ENCODE measurements at regions not wholly inside any gene's neighbourhood (a gene's known extent, or its start where the extent isn't known, plus 50 kb on each side); places are given as distances from the start of the nearest gene placed in this dataset.
"Not testable (repeated sequence)": the region's sequence is repeated elsewhere in the genome, so short reads cannot be mapped to it uniquely, and the experiment has no call there.

DNA sequence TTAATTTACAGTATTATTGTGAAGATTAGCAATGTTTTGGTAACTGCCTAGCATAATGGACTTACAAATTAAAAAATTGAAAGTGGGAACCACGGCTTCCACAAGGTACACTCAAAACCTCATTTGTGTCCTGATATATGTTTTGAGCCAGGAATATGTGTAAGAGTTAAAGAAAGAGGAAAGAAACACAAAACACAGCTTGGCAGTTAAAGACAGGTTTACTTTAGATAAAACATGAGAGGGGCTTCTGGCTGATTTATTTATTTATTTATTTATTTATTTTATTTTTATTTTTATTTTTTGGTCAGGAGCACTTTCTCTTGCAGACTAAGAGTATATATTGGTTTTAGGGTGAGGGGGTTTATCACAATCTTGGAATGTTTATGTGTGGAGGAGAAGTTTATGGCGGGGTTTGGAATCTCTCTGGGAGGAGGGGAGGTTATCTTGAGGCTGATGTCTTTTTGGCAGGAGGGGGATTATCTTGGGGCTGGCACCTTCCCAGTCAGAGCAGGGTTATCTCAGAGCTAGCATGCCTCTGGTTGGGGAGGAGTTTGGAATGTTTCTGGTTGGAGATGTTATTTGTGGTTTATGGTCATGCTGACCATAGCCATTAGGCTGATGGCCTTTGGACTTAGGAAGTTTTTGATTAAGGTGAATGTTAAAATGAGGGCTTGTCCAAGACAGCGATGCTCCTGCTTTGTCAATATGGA, 436.7 kb downstream of the DAD1 start:
- no peak for DNase-seq (ENCODE audit: low read depth)

DNA sequence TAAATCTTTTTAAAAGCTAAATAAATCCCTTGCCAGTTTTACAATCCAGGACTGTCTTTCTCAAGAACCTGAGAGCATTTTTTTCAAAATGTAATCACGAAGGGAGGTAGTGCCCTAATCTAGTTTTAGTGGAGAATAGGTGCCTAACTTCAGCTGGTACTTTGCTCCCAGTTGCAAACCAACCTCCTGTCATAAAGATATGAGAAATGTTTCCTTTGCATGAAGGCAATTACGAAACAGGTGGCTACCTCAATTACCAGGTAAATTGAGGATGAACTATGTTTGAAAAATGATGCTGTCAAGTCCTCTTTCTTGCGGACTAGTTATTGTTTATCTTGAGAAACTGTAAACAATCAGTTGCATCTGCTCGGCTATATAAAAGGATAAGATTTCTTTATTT, 437.9 kb downstream of the DAD1 start:
- no peak for DNase-seq (ENCODE audit: low read depth)

DNA sequence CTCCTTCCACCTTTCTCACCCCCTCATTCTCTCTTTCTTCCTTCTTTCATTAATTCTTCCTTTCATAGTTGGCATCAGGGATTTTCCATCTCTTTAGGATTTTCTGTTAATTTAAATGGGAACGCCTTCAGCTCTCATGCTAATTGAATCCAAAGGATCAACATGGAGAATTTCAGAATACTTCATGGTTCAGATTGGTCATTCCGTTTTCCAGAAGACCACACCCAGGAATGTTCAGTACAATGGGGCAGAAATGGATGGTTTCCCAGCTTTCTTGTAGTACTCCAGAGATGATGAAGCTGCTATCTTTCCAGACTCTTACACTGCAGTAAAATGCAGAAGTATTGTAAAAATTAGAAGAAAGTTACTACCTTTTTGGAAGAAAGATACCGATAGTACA, 440.0 kb downstream of the DAD1 start:
- no peak for DNase-seq (ENCODE audit: low read depth)

DNA sequence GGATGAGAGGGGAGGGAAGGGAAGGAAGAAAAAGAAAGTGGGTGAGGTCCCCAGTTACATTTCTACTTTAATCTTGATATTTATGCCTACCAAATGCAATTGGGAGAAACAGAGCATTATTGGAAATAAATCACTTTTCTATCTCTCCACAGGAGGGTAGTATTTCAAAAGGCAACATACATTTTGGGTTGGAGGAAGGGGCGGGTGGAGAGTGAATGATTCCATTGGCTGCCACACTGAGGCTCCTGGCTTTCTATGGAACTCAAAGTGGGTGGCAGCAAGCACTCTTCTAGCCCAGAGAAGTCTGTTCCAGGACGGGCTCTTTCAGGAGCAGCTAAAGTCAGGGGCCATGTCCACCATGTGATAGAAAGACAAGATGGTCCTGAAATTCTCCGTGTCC, 441.3 kb downstream of the DAD1 start:
- DNase-seq (ENCODE audit: low read depth): no peak

DNA sequence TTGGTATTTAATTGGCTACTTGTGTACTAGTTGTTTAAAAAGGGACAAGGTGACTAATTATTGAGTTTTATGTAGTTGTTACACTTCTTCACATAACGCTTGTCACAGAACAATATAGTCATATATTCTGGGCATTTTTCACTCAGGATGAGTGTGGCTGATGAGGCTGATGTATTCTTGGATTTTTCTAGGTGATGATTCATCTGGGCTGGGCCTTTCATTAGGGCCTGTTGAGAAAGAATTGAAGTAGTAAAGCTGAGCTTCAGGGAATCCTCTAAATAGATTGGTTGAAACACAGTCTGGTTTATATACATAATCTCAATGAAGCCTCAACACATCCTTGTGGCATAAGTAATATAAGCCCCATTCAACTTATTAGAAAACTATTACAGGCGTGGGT, 445.7 kb downstream of the DAD1 start:
- DNase-seq (ENCODE audit: low read depth): no peak

DNA sequence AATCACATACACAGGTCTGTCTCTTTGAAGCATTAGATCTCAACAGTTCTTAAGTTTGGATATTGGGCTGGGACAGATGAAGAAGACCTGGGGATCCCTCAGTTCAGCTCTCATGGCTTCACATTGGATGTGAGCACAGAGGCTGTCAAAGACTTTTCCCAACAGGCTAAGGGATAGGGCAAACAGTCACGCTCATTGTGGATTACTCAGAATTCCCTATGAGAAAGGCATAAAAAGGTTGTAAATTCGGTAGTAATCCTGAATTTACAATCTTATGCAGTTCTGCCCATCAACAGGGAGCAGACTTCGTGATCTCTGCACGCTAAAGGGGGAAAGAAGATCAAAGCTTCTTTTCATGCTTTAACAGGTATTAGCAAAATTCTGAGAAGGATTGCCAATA, 448.4 kb downstream of the DAD1 start:
- no peak for DNase-seq (ENCODE audit: low read depth)

DNA sequence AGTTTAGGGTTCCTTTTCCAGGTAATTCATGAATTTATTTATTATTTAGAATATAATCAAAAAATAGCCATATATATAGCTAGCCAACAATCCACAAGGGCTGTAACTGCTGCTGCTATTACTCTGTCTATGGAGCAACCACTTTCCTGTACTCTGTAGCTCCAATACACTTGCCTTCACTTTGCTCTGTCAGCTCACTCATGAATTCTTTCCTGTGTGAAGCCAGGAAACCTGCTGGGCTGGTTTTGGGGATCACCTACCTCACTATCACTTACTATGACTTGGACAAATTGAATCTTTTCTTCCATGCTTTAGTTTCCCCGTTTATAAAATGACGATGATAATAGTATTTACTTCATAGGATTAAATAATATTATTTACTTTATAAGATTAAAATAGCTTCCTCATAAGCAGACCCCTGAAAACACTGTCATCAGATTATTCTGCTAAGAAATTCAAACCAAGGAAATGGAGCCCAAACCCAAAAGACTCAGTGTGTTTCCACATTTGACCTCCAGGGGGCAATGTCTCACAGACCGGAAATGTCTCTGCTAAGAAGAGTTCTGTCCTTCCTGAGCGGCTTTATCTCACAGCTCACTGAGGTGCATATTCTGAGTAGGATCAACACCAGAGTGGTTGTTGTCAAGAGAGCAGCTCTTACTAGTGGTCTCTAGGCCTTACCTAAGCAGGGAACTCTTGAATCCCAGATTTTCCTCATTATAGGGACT, 457.1 kb downstream of the DAD1 start:
- DNase-seq (ENCODE audit: low read depth): peak; percentile 8

DNA sequence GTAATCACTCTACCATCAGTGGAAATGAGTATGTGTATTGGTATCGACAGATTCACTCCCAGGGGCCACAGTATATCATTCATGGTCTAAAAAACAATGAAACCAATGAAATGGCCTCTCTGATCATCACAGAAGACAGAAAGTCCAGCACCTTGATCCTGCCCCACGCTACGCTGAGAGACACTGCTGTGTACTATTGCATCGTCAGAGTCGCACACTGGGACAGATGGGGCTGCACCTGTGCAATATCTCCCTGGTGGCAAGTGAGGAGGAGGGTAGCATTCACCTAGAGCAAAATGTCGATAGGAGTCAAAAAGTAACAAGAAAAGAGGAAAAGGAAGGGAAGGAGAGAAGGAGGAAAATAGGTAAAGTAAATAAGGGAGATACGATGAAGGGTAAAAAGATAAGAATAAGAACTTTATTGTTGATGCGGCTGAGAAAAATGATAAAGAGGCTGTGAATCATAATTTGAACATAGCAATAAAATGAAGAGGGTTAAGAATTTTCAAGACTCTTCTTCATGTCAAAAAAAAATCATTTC, 450.5 kb upstream of the OR4E1 start:
- no peak for DNase-seq (ENCODE audit: low read depth)

DNA sequence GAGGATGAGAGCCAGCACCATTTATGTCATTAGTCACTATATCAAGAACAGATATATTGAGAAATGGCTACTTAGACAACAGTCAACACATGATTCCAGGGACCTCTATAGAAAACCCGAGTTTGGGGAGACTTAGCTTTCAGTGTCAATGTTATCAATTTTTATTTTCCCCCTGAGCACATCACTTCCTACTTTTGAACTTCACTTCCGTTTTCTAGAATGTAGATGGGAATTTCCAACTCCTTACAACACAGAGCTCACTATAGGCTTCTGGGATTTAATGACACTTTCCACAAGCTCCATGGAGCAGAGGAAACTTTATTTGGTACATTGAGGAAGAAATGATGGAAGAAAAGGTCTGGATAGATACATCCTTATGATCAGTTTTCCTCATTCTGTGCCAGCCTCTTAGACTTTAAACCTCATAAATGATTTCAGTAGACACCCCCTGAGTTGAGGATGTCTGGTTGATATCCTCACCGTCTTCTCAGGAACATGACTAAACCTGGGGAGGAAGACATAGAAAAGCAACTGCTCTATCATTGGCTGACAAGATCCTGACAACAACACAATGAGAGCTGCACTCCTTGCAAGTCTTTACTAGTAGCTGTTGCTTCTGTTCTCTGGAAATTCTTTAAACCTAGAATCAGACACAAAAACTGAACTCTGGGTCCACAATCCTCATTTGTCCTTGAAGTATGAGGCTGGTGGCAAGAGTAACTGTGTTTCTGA, 449.4 kb upstream of the OR4E1 start:
- DNase-seq (ENCODE audit: low read depth): no peak

DNA sequence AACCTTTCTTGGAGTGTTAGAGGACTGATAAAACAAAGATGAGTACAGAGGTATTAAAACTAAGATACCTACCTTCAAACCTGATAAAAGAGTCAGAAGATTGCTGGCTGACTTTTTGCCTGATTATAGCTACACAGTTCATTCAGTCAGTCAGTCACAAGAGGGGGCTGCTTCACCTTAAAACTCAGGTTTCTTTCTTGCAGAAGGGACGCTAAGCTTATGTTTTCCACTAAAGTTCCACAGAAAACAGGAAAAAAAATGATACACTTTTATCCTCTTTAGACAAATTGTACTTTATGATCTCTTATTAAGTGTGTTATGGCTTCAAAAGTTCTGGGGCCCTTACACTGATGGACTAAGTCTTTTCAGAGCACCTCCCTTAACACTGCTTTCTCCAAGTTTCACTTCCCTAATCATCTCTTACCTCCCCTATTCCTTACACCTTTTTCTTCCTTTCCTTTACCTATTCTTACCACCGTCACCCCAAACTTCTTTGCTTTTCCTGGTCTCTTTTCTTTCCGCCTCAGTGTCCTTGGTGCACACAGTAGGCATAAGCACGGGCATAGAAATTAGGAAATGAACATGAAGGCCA, 448.7 kb upstream of the OR4E1 start:
- DNase-seq (ENCODE audit: low read depth): no peak

DNA sequence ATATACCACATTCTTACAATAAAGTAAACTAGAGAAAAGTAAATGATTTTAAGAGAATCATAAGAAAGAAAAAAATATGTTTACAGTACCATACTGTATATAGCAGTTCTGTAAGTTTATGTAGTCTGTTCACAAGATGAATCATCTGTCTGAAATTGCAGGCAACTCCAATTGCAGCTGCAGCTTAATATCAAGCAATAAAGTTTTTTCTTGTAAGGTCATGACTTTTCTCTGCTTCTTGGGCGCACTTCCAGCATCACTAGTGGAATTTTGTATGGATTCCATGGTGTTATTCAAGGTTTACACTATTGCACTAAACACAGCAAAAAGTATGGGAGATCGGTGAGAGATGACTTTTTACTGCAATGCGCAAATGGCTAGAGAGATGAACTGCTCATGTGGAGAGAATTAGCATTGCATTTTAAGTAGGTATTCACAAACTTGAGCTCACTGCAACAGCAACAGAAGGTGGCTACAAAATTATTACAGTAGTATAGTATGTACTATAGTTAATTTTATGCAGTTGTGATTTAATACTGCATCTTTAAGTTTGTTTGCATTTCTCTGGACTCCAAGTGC, 445.4 kb upstream of the OR4E1 start:
- no peak for DNase-seq (ENCODE audit: low read depth)

DNA sequence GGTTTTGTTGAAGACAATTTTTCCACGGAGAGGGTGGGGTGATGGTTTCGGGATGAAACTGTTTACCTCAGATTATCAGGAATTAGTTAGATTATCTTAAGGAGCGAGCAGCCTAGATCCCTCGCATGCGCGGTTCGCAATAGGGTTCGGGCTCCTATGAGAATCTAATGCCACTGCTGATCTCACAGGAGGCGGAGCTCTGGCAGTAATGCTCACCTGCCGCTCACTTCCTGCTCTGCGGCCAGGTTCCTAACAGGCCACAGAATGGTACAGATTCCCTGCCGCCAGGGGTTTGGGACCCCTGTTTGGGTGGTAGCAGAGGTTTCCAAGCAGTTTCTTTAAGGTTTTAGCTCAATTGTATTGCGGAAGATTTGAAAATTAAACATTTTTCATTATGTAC, 439.8 kb upstream of the OR4E1 start:
- DNase-seq (ENCODE audit: low read depth): no peak

DNA sequence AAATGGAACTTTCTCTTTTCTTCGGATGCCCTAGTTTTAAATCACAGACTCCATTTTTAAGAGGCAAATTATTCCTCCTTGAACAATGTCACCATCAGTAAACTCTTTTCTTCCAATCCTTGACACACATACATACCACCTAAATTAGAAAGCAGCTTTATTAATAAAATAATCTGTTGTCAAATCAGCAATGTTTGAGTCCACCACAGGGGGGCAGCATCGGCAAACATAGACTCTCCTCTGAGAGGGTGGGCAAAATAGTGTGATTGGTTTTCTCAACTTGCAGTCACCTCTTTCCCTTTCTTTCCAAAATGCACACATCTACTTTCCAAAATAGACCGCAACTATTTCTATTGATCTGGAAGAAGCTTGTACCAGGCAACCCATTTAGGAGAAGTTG, 438.4 kb upstream of the OR4E1 start:
- peak; percentile 34 for DNase-seq (ENCODE audit: low read depth)

DNA sequence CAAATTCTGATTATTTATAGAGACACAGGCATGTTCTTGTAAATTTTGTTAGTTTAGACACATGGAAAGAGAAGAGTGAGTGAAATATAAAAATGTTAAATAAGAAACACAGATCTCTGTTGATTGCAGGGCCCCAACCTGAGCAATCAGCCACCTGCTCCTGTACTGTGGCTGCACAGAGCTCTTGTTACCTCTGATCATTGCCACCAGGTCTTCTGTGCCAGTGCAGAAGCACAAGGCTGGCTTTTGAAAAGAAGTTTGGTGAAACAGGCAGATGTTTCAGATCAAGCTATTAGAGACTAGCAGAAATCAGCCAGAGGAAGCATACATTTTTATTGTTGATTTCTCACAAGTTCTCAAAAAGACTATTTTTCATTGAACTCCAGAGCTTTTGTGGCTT, 434.1 kb upstream of the OR4E1 start:
- no peak for DNase-seq (ENCODE audit: low read depth)

DNA sequence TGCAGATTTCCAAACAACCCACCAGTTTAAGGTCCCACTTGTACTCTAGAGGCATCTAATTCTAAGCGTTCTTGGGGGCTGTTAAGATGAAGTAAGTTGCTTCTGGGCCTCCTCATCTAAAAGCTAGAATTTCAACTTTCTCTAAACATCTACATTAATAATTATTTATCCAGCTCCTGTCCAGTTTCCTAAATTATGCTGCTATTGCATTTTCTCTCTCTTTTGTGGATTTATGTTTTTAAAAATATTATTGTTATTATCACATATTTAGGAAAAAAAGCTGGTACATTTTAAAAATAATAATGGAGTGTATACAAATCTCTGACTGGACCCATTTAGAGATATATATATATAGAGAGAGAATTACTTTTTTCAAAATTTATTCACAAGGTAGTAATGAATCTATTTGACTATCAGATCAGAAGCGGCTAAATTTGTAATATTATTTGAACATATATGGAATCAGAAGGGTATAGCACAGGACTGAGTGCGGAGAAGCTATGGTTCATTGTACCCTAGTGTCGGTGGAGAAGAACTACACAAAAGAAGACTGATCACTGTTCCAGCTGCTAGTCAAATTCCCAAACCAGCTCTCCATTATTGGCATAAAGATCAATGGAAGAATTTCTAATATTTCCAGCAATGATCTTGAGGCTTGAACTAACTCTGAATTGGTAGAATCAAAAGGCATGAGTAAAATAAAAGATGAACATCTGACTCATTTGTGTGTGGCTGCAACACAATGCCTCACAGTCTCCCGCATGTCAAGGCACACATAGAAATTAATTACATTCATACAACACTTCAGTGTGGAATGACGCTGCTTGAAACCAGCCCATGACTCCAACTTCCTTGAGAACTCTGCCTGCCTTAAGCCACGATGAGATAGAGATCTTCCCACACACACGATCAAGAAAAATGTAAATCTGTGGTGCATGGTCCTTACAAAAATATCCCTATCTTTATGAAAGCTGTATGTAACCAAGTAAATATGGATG, 433.4 kb upstream of the OR4E1 start:
- no peak for DNase-seq (ENCODE audit: low read depth)

DNA sequence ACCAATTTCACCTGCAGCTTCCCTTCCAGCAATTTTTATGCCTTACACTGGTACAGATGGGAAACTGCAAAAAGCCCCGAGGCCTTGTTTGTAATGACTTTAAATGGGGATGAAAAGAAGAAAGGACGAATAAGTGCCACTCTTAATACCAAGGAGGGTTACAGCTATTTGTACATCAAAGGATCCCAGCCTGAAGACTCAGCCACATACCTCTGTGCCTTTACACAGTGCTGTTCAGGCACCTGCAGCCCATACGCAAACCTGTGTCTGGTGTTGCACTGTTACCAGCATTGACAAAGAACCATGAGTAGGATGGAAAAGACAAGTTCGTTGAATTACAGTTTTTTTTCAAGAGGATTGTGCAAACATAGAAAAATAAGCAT, 432.0 kb upstream of the OR4E1 start:
- no peak for DNase-seq (ENCODE audit: low read depth)

DNA sequence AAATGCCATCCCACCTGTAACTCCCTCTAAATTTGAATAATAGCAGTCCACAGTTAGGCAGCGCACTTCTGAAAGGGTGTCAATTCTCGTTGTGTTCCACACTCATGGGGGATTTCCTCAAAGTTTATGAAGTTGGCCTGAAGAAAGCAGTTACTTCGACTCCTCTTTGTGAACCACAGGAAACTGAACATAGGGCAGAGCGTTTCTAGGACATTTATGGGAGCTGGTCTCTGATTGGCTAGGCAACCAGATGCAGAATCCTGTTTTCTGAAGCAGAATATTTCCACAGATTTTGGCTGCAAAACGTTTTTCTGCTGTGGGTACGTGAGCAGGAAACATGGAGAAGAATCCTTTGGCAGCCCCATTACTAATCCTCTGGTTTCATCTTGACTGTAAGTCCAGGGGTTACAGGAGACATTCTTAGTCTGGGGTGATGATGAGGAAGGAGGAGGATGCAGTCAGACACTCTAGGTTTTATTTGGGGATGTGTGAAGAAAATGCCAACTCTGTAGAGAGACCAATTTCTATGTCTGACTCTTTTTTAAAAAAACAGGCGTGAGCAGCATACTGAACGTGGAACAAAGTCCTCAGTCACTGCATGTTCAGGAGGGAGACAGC, 431.5 kb upstream of the OR4E1 start:
- DNase-seq (ENCODE audit: low read depth): no peak

DNA sequence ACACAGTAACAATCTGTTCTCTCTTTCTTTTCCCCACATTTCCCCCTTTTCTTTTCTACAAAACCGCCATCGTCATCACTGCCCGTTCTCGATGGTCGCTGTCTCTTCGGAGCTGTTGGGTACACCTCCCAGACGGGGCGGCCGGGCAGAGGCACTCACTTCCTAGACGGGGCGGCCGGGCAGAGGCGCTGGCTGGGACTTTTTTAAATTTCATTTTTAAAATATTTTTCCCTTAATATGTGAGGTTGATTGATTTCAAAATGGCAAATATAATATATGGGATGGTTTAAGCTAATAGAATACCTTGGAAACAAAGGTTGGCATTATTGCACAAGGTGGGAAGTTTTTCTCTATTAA, 427.1 kb upstream of the OR4E1 start:
- not testable (repeated sequence) for DNase-seq (ENCODE audit: low read depth)

DNA sequence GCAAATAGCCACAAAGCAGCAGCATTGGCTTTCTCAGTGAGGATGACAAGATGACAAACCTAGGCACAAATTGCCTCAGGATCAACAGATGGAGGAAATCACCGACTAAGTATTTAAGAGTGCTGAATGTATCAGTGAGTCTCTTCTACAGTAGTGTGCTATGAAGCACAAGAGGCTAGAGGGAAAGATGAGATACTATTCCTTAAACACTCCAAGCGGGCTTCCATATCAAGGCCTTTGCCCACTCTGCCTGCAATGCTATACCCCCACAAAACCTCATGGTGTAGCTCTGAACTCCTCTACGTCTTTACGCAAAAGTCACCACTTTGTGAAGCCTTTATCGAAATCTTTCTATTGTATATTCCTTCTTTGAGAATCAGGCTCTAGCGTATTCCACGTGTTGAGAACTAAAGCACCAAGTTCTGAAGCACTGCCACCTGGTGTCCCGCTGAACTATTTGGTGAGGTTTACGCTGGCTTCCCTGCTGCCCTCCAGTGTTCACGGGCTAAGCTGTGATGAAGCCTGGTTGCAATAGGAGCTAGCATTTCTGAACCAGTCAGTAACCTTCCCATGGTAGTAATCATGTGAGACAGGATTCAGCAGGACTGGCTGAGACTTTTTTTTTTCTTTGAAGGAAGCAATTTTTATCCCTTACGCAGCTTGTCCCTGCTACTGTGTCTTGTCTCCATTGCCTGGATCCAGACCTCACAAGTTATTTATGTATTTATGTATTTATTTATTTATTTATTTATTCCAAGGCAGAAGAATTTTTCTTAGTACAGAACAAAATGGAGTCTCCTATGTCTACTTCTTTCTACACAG, 426.5 kb upstream of the OR4E1 start:
- DNase-seq (ENCODE audit: low read depth): peak; percentile 28

DNA sequence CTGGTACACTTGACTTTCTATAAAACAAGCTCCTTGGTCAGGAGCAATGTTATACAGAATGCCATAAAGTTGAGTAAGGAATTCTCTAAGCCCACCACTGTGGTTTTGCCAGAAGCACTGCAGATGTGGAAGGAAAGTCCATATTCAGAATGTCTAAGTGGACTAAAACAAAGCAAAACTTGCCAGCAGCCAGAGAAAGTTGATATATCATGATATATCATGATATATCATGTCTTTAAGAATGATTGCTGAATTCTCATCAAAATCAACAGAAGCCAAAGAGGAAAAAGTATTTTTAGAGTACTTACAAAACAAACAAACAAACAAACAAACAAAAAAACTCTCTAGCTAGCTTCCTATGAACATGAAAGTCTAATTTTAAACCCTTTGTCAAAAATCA, 424.8 kb upstream of the OR4E1 start:
- no peak for DNase-seq (ENCODE audit: low read depth)

All from activated T-cell treated with anti-CD3 and anti-CD28 coated beads for 1 hour (primary cell).